Right lobe of liver (tissue), 4 donors: ENCODE measurements at regions not wholly inside any gene's neighbourhood (a gene's known extent, or its start where the extent isn't known, plus 50 kb on each side); places are given as distances from the start of the nearest gene placed in this dataset.

Experiments used
- POLR2A ChIP-seq: fragments of 450-650 bp; IDR thresholded peaks from one replicate; pipeline ENCODE4 v1.6.1; 2017; ENCODE audit warnings: antibody characterized with exemption, mild to moderate bottlenecking
- TF ChIP-seq, protein P1 (sequence below), 4 donors: fragments of 200-600 bp in 3 of 4; fragments of 450-650 bp in 1 of 4; IDR thresholded peaks; one replicate each; pipeline versions ENCODE4 v1.5.1 to v1.8.0; 2016 to 2022; ENCODE audit warnings: antibody characterized with exemption in 4 of 4, mild to moderate bottlenecking in 2 of 4
- donor health status: DM: no; HTN: no; CAD: no.
- donor health status: DM: no; HTN: no; CAD: no.
- donor health status: DM: no; HTN: yes; CAD: no.

DNA sequence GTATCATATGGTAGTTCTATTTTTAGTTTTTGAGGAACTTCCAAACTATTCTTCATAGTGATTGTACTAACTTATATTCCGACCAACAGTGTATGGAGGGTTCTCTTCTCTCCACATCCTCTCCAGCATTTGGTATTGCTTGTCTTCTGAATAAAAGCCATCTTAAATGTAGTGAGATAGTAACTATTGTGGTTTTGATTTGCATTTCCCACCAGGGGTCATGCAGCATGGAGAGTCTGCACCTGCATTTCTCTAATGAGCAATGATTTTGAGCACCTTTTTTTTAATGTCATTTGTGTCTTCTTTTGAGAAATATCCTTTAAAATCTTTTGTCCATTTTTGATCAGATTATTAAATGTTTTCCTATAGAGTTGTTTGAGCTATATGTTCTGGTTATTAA, 718.5 kb downstream of the ZBBX start:
- TF ChIP-seq, protein P1, sequence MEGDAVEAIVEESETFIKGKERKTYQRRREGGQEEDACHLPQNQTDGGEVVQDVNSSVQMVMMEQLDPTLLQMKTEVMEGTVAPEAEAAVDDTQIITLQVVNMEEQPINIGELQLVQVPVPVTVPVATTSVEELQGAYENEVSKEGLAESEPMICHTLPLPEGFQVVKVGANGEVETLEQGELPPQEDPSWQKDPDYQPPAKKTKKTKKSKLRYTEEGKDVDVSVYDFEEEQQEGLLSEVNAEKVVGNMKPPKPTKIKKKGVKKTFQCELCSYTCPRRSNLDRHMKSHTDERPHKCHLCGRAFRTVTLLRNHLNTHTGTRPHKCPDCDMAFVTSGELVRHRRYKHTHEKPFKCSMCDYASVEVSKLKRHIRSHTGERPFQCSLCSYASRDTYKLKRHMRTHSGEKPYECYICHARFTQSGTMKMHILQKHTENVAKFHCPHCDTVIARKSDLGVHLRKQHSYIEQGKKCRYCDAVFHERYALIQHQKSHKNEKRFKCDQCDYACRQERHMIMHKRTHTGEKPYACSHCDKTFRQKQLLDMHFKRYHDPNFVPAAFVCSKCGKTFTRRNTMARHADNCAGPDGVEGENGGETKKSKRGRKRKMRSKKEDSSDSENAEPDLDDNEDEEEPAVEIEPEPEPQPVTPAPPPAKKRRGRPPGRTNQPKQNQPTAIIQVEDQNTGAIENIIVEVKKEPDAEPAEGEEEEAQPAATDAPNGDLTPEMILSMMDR (IDR thresholded peaks at IDR 0.05): no peak
- TF ChIP-seq POLR2A: no peak
